Left renal cortex interstitium (tissue), 4 donors: ENCODE measurements at regions not wholly inside any gene's neighbourhood (a gene's known extent, or its start where the extent isn't known, plus 50 kb on each side); places are given as distances from the start of the nearest gene placed in this dataset.

Experiments
- DNase-seq, 4 donors: peaks; one replicate each; pipeline ENCODE4 v3.0.0-alpha.2; 2013; ENCODE audit warnings: low read depth in 4 of 4, low spot score in 2 of 4, missing footprints in 1 of 4

GRCh38 chr6:121963826-121964225 is 435.6 kb upstream of the HSF2 start:
- no peak for DNase-seq

GRCh38 chr6:121965739-121966138 is 433.7 kb upstream of the HSF2 start:
- DNase-seq = no peak

DNA sequence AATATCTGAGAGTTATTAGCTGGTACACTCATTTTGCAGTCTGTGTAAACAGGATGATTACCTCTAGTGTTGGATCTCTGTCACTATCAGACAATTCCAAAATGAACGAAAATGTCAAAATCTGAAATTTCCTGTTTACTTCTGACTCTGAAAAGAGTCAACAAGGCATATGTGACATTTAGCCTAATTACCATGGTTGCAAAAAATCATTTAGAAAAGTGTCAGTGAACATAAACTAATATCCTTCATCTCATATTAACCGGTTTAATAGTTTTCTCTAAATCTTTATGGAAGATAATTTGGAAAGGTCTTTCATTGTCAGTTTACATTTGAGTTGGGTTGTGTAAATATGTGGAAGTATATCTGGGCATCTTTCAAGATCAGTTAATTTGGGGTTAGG is 431.8 kb upstream of the HSF2 start:
- DNase-seq = no peak

GRCh38 chr6:121971931-121972335 is 427.5 kb upstream of the HSF2 start:
- no peak for DNase-seq

- no peak for DNase-seq
Measured at GRCh38 chr6:121984956-121985355, 414.5 kb upstream of the HSF2 start.

DNA sequence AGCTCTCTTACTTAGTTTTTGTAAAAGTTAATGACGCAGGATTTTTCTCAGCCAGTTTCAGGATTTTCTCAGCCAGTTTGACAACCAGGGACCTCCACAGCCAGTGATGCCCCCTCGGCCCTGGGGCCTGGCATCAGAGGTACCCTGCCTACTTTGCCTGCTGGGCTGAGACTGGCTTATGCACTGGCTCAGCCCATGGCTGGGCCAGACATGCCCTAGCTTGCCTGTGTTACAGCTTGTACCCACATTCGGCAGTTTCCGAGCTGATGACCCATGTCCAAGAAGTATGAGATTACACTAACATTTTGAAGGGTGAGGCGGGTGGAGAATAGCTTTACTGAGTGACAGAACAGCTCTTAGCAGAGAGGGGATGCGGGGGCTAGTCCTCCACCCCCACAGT is 406.1 kb upstream of the HSF2 start:
- DNase-seq = no peak

- DNase-seq = no peak
Measured at GRCh38 chr6:121994919-121995318, 404.5 kb upstream of the HSF2 start.

DNA sequence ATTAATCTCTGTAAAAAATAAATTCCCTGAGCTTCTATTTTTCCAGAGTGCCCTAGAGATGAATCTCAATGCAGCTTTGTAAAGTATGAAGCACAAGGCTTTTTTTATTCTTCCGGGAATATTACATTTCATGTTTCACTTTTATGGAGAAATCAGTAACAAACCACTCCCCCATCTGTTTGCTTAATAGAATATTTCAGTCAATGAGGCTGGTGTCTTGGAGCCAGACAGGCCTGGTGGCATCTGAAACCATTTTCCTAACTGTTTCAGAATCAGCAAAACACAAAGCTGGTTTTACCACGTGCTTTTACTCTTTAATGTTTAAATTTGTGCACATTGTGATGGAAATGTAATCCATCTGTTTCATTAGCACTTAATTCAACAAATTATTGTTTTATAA is 400.8 kb upstream of the HSF2 start:
- DNase-seq = no peak

GRCh38 chr6:121999456-122000065 is 399.9 kb upstream of the HSF2 start:
- no peak for DNase-seq

- no peak for DNase-seq
Measured at GRCh38 chr6:122005661-122006060, 393.8 kb upstream of the HSF2 start.

- DNase-seq = no peak
Measured at GRCh38 chr6:122007339-122007738, 392.1 kb upstream of the HSF2 start.

- DNase-seq = no peak
Measured at GRCh38 chr6:122008101-122008999, 391.1 kb upstream of the HSF2 start.

GRCh38 chr6:122009000-122009350 is 390.5 kb upstream of the HSF2 start:
- DNase-seq = no peak

- DNase-seq = no peak
Measured at GRCh38 chr6:122012578-122012977, 386.9 kb upstream of the HSF2 start.

DNA sequence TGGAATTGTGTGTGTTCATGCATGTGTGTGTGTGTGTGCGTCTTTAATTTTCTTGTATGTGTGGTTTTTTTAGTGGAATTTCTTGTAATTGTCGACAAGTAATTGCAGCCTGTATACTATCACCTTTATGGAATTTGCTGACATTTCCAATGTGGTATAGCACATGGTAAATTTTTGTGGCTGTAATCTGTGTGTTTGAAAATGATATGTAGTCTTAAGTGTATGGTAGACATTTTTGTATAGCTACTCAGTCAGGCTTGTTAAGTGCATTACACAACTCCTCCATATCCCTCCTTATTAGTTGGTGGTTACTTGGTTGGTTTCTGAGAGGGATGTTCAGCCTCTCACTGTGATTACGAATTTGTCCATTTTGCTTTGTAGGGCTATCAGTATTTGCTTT is 384.5 kb upstream of the HSF2 start:
- no peak for DNase-seq

GRCh38 chr6:122020588-122021264 is 378.7 kb upstream of the HSF2 start:
- DNase-seq = no peak

- no peak for DNase-seq
Measured at GRCh38 chr6:122025104-122025503, 374.3 kb upstream of the HSF2 start.

DNA sequence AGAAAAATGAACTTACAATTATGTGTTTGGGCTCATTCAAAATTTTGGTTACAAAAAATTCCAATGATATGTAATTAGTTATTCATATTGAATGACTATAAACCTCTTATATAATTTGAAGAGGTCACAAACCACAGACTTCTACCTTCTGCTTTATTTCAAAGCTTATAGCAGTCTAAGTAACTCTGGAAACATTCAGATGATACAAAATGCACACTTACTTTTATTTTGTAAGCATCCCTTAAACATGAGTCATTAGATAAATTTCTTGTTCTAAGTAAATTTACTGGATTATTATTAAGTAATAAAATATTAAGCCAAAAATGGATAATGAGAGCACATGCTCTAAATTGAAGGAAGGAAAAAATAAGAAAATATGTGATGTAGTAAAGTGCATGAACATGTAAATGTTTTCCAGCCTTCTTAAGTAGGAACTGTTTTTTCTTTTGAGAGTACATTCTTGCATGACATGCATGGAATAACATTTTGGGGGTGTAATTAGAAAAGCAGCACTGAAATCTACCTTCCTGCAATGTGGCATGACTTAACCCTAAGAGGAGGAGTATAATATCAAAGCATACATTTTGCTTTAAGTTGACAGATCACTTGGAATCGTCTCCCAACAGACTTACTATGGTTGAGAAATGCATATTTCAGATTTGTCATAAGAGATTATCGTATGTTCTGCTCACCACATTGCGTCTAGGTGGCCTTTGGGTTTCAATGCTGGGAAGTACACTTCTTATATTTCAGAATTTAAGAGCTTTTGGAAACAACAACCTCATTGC is 372.7 kb upstream of the HSF2 start:
- DNase-seq = no peak

DNA sequence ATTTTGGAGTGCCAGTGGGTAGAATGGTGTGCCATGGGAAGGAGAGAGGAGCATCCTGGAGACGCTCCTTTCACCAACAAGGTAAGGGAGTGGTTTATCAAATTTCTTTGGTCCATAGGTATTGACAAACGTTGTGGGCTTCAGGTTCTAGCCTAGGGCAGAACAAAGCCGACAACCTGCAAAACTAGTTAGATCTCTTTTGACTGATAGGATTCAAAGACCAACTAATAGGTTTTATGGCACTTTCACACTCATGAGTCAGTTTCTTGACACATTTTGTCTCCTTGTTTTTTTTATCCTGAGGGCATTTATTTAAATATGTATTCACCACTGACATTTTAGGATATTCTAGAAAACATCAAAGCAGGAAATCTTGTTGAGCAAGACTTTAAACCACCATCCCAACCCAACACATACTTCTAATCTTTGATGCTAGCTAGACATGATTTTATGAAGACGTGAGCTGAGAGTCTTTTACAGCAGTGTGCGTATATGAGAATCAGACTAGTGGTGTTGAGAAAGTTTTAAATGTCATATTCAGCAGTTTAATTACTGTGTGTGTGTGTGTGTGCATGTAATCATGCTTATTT is 370.4 kb upstream of the HSF2 start:
- no peak for DNase-seq

DNA sequence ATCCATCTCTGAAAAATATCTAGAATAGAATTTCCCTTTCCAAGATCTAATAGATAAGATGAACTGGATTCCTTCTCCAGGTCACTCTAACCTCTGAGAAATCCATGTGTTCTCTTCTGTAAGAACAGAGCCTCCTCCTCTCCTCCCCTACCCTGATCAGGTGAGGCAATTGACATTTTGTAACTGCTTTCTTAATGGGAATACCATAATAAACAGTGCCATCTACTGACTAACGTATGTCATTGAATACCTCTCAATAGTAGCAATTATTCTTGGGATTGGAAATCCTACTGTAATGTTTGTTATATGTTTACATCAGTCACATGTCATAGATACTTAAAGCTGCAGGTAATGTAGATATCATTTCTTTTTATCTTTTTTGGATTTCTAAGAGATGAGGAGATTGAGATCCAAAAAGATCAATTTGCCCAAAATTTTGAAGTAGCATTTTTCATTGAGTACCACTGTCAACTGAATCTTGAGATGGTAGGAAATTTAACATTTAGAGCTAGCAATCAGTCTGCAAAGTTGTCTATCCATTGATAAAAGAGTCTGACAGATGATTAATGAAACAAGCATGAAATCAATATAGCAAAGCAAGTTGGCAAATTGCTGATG is 365.8 kb upstream of the HSF2 start:
- DNase-seq = peak in 1 of 4 donors; percentile 16
